MM.1S (cell line): ENCODE measurements at regions not wholly inside any gene's neighbourhood (a gene's known extent, or its start where the extent isn't known, plus 50 kb on each side); places are given as distances from the start of the nearest gene placed in this dataset.

ENCODE experiments used
- CTCF ChIP-seq: fragments of 300-600 bp; sonication (generic); IDR thresholded peaks from 2 replicates; pipeline ENCODE4 v1.5.1; 2016; ENCODE audit warnings: antibody characterized with exemption, low read length, mixed read lengths
- EZH2 ChIP-seq: fragments of 300-600 bp; sonication (generic); optimal IDR thresholded peaks from 2 replicates; pipeline ENCODE3; 2017; ENCODE audit warnings: low read depth, mild to moderate bottlenecking, antibody characterized with exemption, low read length, mixed read lengths
- EZH2phosphoT487 ChIP-seq: fragments of 300-600 bp; sonication (generic); IDR thresholded peaks from 2 replicates; pipeline ENCODE4 v1.6.1; 2018; ENCODE audit warnings: antibody characterized with exemption, low read length

- TF ChIP-seq CTCF (no peak), EZH2 (no peak), EZH2phosphoT487 (no peak)
These were observed 57.7 kb upstream of the LRPPRC start for GRCh38 chr2:44053456-44053855.
